GM18868 (cell line): ENCODE measurements at regions not wholly inside any gene's neighbourhood (a gene's known extent, or its start where the extent isn't known, plus 50 kb on each side); places are given as distances from the start of the nearest gene placed in this dataset.

Source experiments
- ATAC-seq: cut with Tn5 transposase; IDR thresholded peaks from one replicate; pipeline ENCODE4 v1.9.1; 2021; ENCODE audit warnings: mild to moderate bottlenecking, moderate library complexity; ENCODE audit not compliant: unreplicated experiment

DNA sequence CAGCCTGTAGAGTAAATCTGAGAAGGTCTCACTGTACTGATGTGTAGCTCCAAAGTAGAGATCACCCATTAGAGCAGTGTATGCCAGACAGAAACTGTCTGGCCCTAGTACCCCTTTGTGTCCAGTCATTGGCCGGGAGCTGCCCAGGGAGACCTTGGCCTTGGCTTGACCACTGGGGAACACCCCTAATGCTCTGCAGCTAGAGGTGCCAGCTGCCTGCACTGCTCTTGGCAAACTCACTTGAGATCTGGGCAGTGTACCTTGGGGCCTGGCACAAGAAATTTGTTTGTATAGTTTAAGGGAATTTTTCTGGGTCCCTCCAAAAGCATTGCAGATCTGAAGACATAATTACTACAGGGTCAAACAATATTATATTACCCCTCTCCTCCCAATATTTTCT lies 78.7 kb upstream of the MPHOSPH6 start:
- no peak for ATAC-seq

- ATAC-seq, result no peak
Measured at GRCh38 chr16:82248012-82248656, 78.1 kb upstream of the MPHOSPH6 start.

DNA sequence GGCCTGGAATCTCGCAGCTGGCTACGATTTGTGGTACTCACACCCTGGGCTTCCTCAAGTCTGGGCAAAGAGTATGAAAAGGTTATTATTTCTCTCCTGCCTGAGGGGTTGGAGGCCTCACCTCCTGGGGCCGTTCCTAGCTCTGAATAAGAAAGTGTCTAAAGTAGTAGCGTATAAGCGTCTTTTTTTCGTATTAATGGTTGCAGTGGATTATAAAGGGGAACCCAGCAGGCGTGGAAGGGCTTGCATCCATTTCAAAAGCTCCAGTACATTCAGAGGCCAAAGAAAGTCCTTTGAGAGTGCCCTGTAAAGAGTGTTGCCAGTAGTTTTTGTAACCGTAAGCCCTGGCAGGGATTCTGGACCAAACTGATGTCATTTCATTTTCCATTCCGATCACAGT lies 72.2 kb upstream of the MPHOSPH6 start:
- ATAC-seq, result no peak

DNA sequence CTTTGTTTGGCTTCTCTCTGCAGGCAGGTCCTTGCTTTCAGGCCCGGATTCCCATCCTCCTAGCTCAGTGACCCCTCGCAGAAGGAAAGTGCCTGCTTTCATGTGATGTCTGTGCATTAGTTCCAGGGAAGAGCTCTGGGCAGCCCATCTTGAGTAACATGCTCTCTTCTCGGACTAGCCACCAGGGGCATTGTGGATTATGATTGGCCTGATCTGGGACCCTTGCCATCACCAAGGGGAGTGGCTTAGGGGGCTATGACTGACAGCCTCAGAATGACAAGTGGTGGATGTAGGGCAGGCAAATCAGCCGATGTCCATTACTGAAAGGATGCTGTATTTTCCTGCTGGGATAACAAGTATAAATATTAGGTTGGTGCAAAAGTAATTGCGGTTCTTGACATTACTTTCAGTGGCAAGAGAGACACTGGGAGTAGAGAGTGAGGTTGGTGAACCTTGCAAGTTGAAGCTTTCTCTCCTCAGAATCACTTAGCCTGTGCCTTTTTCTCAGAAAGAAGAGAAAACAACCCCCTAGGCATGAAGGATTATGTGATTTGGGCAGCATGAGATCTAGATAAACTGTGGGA lies 71.5 kb upstream of the MPHOSPH6 start:
- ATAC-seq, result no peak

DNA sequence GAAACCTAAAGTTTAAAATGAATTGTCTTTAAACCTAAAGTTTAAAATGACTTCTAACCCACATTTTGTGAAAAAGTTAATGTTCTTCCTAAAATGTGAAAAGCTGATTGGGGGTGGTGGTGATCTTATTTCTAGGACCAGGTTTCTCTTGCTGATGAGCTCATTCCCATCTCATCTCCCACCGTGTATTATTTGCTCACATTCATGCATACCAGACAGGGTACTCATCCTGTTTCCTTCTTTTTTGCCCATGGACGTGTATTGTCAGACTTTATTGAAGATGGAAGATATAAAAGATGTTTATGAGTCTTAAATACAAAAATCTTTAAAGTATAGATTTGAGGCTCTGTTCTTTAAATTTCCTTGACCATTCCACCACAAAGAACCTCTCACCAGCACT lies 70.1 kb upstream of the MPHOSPH6 start:
- ATAC-seq, result no peak

DNA sequence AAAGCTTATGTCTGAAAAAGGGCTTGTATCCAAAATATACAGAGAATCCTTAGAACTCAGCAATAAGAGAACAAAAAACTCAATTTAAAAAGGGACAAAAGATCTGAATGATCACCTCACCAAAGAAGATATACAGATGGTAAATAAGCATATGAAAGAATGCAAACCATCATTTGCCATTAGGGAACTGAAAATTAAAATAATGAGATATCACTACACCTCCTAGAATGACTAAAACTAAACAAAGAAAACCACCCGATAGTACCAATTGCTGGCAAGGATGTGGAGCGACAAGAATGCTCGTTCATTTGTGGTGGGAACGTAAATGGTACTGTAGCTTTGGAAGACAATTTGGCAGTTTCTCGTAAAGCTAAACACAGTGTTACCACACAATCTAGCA lies 66.9 kb upstream of the MPHOSPH6 start:
- ATAC-seq, result no peak

GRCh38 chr16:82236415-82236814 lies 66.4 kb upstream of the MPHOSPH6 start:
- no peak for ATAC-seq

GRCh38 chr16:82232806-82233205 lies 62.8 kb upstream of the MPHOSPH6 start:
- ATAC-seq, result no peak

- ATAC-seq, result no peak
Measured at GRCh38 chr16:82231008-82231787, 61.2 kb upstream of the MPHOSPH6 start.

- ATAC-seq, result no peak
Measured at GRCh38 chr16:82229800-82230619, 60.0 kb upstream of the MPHOSPH6 start.

DNA sequence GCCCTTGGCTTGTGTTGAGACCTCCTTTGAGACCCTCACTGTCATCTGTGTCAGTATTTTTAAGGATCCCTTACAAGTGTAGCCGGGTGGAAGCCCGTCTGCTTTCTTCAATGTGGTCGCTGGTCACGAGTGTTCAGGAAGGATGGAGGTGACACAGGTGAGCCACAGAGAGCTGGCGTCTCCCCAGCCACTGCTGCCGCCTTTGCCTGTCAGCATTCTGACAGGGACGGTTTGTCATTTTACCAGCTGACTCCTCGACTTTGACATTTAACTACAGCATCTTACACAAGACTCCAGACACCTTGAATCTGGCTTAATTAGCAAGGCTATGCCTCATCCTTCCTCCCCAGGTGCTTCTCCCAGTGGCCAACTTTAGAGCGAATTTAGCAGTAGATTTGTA lies 56.3 kb upstream of the MPHOSPH6 start:
- ATAC-seq, result no peak

GRCh38 chr16:82224821-82225220 lies 54.8 kb upstream of the MPHOSPH6 start:
- ATAC-seq, result no peak

DNA sequence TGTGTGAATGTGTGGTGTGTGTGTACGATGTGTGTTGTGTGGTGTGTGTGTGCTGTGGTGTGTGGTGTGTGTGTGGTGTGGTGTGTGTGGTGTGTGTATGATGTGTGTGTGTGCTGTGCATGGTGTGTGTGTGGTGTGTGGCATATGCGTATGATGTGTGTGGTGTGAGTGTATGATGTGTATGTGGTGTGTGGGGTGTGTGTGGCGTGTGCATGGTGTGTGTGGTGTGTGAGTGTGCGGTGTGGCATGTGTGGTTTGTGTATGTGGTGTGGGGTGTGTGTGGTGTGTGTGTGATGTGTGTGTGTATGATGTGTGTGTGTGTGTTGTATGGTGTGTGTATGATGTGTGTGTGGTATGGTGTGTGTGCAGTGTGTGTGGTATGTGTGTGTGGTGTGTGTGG lies 50.5 kb upstream of the MPHOSPH6 start:
- ATAC-seq, result no peak
